NCI-H187 treated with DMSO at 0.1 percent for 48 hours (cell line): ENCODE measurements at regions not wholly inside any gene's neighbourhood (a gene's known extent, or its start where the extent isn't known, plus 50 kb on each side); places are given as distances from the start of the nearest gene placed in this dataset.
"Not testable (repeated sequence)": the region's sequence is repeated elsewhere in the genome, so short reads cannot be mapped to it uniquely, and the experiment has no call there.

Experiments
- DNase-seq: peaks from one replicate; lab custom pipeline; 2025; lab: John Stamatoyannopoulos, UW

- DNase-seq: no peak
Measured at GRCh38 chr20:39773380-39774000, 811.3 kb downstream of the DHX35 start.

GRCh38 chr20:39767352-39767751 is 805.2 kb downstream of the DHX35 start:
- no peak for DNase-seq

GRCh38 chr20:39766333-39766732 is 804.2 kb downstream of the DHX35 start:
- DNase-seq: no peak

- no peak for DNase-seq
Measured at GRCh38 chr20:39762716-39763115, 800.6 kb downstream of the DHX35 start.

- DNase-seq: no peak
Measured at GRCh38 chr20:39758876-39759275, 796.7 kb downstream of the DHX35 start.

- DNase-seq: no peak
Measured at GRCh38 chr20:39756828-39757227, 794.7 kb downstream of the DHX35 start.

- DNase-seq: no peak
Measured at GRCh38 chr20:39756369-39756768, 794.2 kb downstream of the DHX35 start.

- no peak for DNase-seq
Measured at GRCh38 chr20:39752262-39752876, 790.2 kb downstream of the DHX35 start.

- no peak for DNase-seq
Measured at GRCh38 chr20:39751557-39752137, 789.5 kb downstream of the DHX35 start.

- no peak for DNase-seq
Measured at GRCh38 chr20:39745380-39745779, 783.2 kb downstream of the DHX35 start.

GRCh38 chr20:39738651-39739050 is 776.5 kb downstream of the DHX35 start:
- no peak for DNase-seq

GRCh38 chr20:39736434-39737327 is 774.5 kb downstream of the DHX35 start:
- no peak for DNase-seq

- not testable (repeated sequence) for DNase-seq
Measured at GRCh38 chr20:39725513-39725912, 763.4 kb downstream of the DHX35 start.

- no peak for DNase-seq
Measured at GRCh38 chr20:39719293-39719692, 757.1 kb downstream of the DHX35 start.

- no peak for DNase-seq
Measured at GRCh38 chr20:39717936-39718335, 755.8 kb downstream of the DHX35 start.

GRCh38 chr20:39716796-39717341 is 754.7 kb downstream of the DHX35 start:
- no peak for DNase-seq

- DNase-seq: no peak
Measured at GRCh38 chr20:39713076-39713840, 751.1 kb downstream of the DHX35 start.

- DNase-seq: no peak
Measured at GRCh38 chr20:39706184-39706663, 744.1 kb downstream of the DHX35 start.

GRCh38 chr20:39705032-39705431 is 742.9 kb downstream of the DHX35 start:
- no peak for DNase-seq

GRCh38 chr20:39703357-39703756 is 741.2 kb downstream of the DHX35 start:
- DNase-seq: not testable (repeated sequence)

GRCh38 chr20:39702701-39703349 is 740.7 kb downstream of the DHX35 start:
- no peak for DNase-seq
